AG04449 (cell line): ENCODE measurements at regions not wholly inside any gene's neighbourhood (a gene's known extent, or its start where the extent isn't known, plus 50 kb on each side); places are given as distances from the start of the nearest gene placed in this dataset.

ENCODE experiments used
- CTCF ChIA-PET: fragments of 350-600 bp; formaldehyde crosslinking; extraction: SDS; loops from one replicate; lab custom pipeline; 2021; ENCODE audit warnings: antibody characterized with exemption; lab: Yijun Ruan, JAX
- POLR2A ChIA-PET: fragments of 400-600, 350-600 bp; formaldehyde crosslinking; extraction: SDS; loops from one replicate; lab custom pipeline; 2020; ENCODE audit warnings: antibody characterized with exemption, inconsistent platforms; lab: Yijun Ruan, JAX
- DNase-seq: peaks from one replicate; pipeline ENCODE4 v3.0.0-alpha.2; 2010; ENCODE audit warnings: low read depth, low spot score
- H3K4me3 ChIP-seq: 2 replicates; pipeline ENCODE4 v1.5.1; 2011; ENCODE audit warnings: low read depth, mild to moderate bottlenecking, control low read depth, low read length
- TF ChIP-seq, protein P1 (sequence below): IDR thresholded peaks from one replicate; pipeline ENCODE4 v1.5.1; 2011; ENCODE audit warnings: mild to moderate bottlenecking, moderate library complexity, low read length, control low read depth, inconsistent platforms; ENCODE audit not compliant: insufficient read depth; ENCODE audit errors: missing control alignments

DNA sequence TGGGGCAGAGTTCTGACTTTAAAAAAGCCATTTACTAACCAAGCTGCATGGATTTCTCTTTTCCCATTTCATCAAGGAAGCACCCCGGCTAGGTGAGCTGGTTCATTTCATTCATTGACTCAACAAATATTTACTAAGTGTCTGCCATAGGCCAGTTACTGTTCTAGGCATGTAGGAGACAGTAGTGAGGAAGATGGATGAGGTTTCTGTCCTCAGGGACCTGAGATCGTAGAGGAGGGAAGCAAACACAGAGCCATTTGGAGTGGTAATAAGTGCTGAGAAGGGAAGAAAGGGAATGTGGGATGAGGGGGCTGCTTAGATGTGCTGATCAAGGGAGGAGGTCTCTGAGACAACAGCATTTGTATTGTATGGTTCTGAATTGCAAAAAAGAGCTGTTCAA lies 120.4 kb downstream of the C9orf152 start:
- TF ChIP-seq, protein P1, sequence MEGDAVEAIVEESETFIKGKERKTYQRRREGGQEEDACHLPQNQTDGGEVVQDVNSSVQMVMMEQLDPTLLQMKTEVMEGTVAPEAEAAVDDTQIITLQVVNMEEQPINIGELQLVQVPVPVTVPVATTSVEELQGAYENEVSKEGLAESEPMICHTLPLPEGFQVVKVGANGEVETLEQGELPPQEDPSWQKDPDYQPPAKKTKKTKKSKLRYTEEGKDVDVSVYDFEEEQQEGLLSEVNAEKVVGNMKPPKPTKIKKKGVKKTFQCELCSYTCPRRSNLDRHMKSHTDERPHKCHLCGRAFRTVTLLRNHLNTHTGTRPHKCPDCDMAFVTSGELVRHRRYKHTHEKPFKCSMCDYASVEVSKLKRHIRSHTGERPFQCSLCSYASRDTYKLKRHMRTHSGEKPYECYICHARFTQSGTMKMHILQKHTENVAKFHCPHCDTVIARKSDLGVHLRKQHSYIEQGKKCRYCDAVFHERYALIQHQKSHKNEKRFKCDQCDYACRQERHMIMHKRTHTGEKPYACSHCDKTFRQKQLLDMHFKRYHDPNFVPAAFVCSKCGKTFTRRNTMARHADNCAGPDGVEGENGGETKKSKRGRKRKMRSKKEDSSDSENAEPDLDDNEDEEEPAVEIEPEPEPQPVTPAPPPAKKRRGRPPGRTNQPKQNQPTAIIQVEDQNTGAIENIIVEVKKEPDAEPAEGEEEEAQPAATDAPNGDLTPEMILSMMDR: no peak

DNA sequence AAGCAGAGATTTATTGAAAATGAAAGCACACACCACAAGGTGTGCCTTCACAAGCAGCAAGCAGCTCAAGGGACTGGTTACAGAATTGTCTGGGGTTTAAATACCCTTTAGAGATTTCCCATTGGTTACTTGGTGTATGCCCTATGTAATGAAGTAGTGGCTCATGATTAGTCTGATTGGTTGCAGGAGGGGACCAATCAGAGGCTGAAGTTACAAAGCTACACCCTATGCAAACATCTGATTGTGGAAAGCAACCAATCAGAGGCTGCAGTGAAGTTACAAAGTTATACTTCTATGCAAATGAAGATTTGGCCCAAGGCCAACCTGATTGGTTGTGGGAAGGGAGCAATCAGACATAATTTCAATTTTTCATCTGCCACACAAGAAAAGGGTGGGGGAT lies 119.9 kb downstream of the C9orf152 start:
- CTCF ChIA-PET: interaction anchor here (1.6 kb wide), 1 partner anchor 19 kb away, joined by 4 read pairs; no protein-coding TSS in a partner anchor
- POLR2A ChIA-PET: no interaction called here
- DNase-seq: no peak
- TF ChIP-seq, protein P1: no peak
- no peak overlapping the region for H3K4me3 ChIP-seq

More for the DNA sequence above, 120.4 kb downstream of the C9orf152 start:
- ChIA-PET POLR2A (no interaction called here), CTCF (interaction anchor here (1.6 kb wide), 1 partner anchor 18 kb away, joined by 4 read pairs; no protein-coding TSS in a partner anchor)
- DNase-seq: no peak
- no peak overlapping the region for H3K4me3 ChIP-seq

DNA sequence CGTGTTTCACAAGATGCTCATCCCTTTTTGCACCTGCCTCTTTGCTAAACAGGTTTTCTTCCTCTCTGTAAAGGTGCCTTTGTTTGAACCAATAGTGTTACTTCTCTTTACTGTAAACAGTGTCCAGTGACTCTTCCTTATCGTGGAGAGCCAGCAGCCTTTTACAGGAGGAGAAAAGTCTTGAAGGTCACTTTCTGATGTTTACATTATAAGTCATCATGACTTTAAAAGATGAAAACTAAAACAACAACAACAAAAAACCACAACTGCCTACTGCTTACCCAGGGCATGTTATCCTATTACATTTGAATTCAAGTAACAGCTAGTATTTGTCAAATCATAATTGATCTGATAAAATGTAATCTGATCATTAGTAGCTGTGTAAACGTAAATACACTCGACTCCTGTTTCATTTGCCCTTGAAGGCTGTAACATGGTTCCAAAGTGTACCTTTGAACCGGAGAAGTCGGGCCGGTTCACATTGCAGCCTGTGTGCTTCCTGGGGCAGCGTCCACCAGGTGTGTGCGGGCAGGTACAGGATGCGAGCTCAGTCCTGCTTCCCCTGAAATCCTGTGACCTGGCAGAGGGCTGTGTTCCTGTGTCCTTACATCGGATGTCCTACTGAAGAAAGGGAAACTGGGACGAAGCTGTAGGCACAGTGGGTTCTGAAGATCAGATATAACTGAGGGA lies 118.1 kb downstream of the C9orf152 start:
- POLR2A ChIA-PET: interaction anchor here (1.3 kb wide), 1 partner anchor 28 kb away, joined by 4 read pairs; no protein-coding TSS in a partner anchor
- DNase-seq: no peak
- TF ChIP-seq, protein P1: no peak
- CTCF ChIA-PET: interaction anchor here (1.0 to 1.1 kb wide), 2 partner anchors 14 to 183 kb away, joined by 3 read pairs; no protein-coding TSS in a partner anchor
- no peak overlapping the region for H3K4me3 ChIP-seq

DNA sequence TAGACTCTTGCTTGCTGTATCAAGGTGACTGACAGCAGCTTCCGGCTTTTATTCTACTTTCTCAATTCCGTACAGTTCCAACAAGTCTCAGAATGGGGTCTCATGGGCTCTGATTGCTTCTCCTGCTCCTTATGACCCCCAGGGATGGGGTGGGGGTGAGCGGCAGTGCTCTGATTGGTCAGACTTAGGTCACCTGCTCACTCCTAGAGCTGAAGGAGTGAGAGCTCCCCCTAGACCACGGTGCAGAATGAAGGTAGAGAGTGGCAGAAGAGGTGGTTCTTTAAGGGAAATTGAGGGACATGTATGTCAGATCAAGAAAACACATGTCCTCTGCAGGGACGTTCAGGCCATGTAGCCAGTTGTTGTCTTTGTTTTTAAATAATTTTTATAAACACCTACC lies 115.2 kb downstream of the C9orf152 start:
- ChIA-PET CTCF (interaction anchor here (0.7 to 1.1 kb wide), 2 partner anchors 9 to 189 kb away, joined by 3 to 4 read pairs; no protein-coding TSS in a partner anchor), POLR2A (no interaction called here)
- no peak for DNase-seq
- H3K4me3 ChIP-seq: no peak overlapping the region
- TF ChIP-seq, protein P1: no peak

DNA sequence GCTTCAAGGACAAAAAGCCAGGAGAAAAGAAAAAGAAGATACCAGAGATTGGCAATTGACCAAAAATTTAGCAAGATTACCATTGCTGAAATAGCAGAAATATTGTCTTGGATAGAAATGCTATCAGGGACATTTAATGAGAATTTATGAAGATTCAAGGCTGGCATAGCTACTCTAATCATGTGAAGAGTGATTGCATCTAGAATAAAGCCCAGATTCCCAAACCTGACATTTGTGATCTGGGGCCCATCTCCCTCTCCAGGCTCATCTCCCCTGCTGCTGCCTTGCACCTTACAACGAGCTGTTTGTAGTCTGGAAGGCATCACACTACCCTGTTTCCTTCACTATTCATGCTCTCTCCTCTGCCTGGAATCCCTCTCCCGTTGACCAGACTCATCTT lies 114.5 kb downstream of the C9orf152 start:
- H3K4me3 ChIP-seq: no peak overlapping the region
- ChIA-PET POLR2A (no interaction called here), CTCF (no interaction called here)
- no peak for DNase-seq
- TF ChIP-seq, protein P1: no peak

DNA sequence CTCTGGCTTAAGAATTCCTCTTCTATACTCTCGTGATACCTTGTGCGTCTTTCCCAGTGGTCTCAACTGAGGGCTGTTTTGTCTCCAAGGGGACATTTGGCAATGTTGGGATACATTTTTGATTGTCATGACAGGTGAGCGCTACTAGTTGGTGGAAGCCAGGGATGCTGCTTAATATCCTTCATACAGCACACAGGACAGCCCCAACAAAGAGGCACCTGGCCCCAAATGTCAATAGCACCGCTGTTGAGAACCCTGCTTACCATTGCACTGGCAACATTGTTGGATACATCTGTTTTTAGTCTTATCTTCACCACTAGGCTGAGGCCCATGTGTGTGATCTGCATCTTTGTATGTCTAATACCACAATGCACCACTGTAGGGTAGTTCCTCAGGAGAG lies 114.1 kb downstream of the C9orf152 start:
- TF ChIP-seq, protein P1: no peak
- ChIA-PET CTCF (no interaction called here), POLR2A (no interaction called here)
- DNase-seq: no peak
- H3K4me3 ChIP-seq: no peak overlapping the region
